ENCODE measurements at regions not wholly inside any gene's neighbourhood (a gene's known extent, or its start where the extent isn't known, plus 50 kb on each side); places are given as distances from the start of the nearest gene placed in this dataset.

- no peak for DNase-seq (ENCODE audit: low spot score in 2 of 2)
These were observed 470.4 kb upstream of the B3GALT2 start for GRCh38 chr1:193656841-193657240.

GRCh38 chr1:193654951-193655735 lies 468.7 kb upstream of the B3GALT2 start:
- Histone ChIP-seq H3K27me3 (ENCODE audit: low read depth) (no peaks in the 10 kb centered on the region), H3K4me1 (no peaks in the 10 kb centered on the region), H3K36me3 (replicated peaks) (no peaks in the 10 kb centered on the region), H3K9me3 (no peaks in the 10 kb centered on the region), H3K4me3 (no peak overlapping the region)
- DNase-seq (ENCODE audit: low spot score in 2 of 2) = no peak
- in situ Hi-C loops (cut with MboI; ENCODE audit: low sequenced_read_pairs) = no loop called here

More at GRCh38 chr1:193656841-193657240, 470.4 kb upstream of the B3GALT2 start:
- H3K4me3 ChIP-seq = no peak overlapping the region
- no peaks in the 10 kb centered on the region for H3K27me3 ChIP-seq (ENCODE audit: low read depth)
- no peaks in the 10 kb centered on the region for H3K4me1 ChIP-seq
- in situ Hi-C loops (cut with MboI; ENCODE audit: low sequenced_read_pairs) = no loop called here
- H3K9me3 ChIP-seq = no peaks in the 10 kb centered on the region
- no peaks in the 10 kb centered on the region for H3K36me3 ChIP-seq (replicated peaks)

- no peaks in the 10 kb centered on the region for H3K9me3 ChIP-seq
- no peaks in the 10 kb centered on the region for H3K36me3 ChIP-seq (replicated peaks)
- no peaks in the 10 kb centered on the region for H3K4me1 ChIP-seq
- no peak overlapping the region for H3K4me3 ChIP-seq
- DNase-seq (ENCODE audit: low spot score in 2 of 2) = no peak
- no peaks in the 10 kb centered on the region for H3K27me3 ChIP-seq (ENCODE audit: low read depth)
- in situ Hi-C loops (cut with MboI; ENCODE audit: low sequenced_read_pairs) = no loop called here
These were observed 463.2 kb upstream of the B3GALT2 start for GRCh38 chr1:193649587-193649986.

GRCh38 chr1:193634876-193635275 lies 448.5 kb upstream of the B3GALT2 start:
- no peak for DNase-seq (ENCODE audit: low spot score in 2 of 2)
- Histone ChIP-seq H3K27me3 (ENCODE audit: low read depth) (no peaks in the 10 kb centered on the region), H3K36me3 (replicated peaks) (no peaks in the 10 kb centered on the region), H3K9me3 (no peaks in the 10 kb centered on the region), H3K4me3 (no peak overlapping the region), H3K4me1 (no peaks in the 10 kb centered on the region)
- in situ Hi-C loops (cut with MboI; ENCODE audit: low sequenced_read_pairs) = no loop called here

GRCh38 chr1:193634470-193634869 lies 448.1 kb upstream of the B3GALT2 start:
- Histone ChIP-seq H3K9me3 (no peaks in the 10 kb centered on the region), H3K4me1 (no peaks in the 10 kb centered on the region), H3K27me3 (ENCODE audit: low read depth) (no peaks in the 10 kb centered on the region), H3K36me3 (replicated peaks) (no peaks in the 10 kb centered on the region), H3K4me3 (no peak overlapping the region)
- no peak for DNase-seq (ENCODE audit: low spot score in 2 of 2)
- in situ Hi-C loops (cut with MboI; ENCODE audit: low sequenced_read_pairs) = no loop called here

GRCh38 chr1:193633991-193634390 lies 447.6 kb upstream of the B3GALT2 start:
- no peak for DNase-seq (ENCODE audit: low spot score in 2 of 2)
- H3K27me3 ChIP-seq (ENCODE audit: low read depth) = no peaks in the 10 kb centered on the region
- no peaks in the 10 kb centered on the region for H3K4me1 ChIP-seq
- in situ Hi-C loops (cut with MboI; ENCODE audit: low sequenced_read_pairs) = no loop called here
- no peaks in the 10 kb centered on the region for H3K9me3 ChIP-seq
- no peak overlapping the region for H3K4me3 ChIP-seq
- H3K36me3 ChIP-seq (replicated peaks) = no peaks in the 10 kb centered on the region

- no peaks in the 10 kb centered on the region for H3K4me1 ChIP-seq
- H3K36me3 ChIP-seq (replicated peaks) = no peaks in the 10 kb centered on the region
- H3K9me3 ChIP-seq = no peaks in the 10 kb centered on the region
- no peaks in the 10 kb centered on the region for H3K27me3 ChIP-seq (ENCODE audit: low read depth)
- in situ Hi-C loops (cut with MboI; ENCODE audit: low sequenced_read_pairs) = no loop called here
- H3K4me3 ChIP-seq = no peak overlapping the region
- DNase-seq (ENCODE audit: low spot score in 2 of 2) = no peak
These were observed 446.7 kb upstream of the B3GALT2 start for GRCh38 chr1:193633093-193633492.

- DNase-seq (ENCODE audit: low spot score in 2 of 2) = no peak
- Histone ChIP-seq H3K4me3 (no peak overlapping the region), H3K36me3 (replicated peaks) (no peaks in the 10 kb centered on the region), H3K4me1 (no peaks in the 10 kb centered on the region), H3K9me3 (no peaks in the 10 kb centered on the region), H3K27me3 (ENCODE audit: low read depth) (no peaks in the 10 kb centered on the region)
- in situ Hi-C loops (cut with MboI; ENCODE audit: low sequenced_read_pairs) = no loop called here
These were observed 444.9 kb upstream of the B3GALT2 start for GRCh38 chr1:193631306-193631705.

- in situ Hi-C loops (cut with MboI; ENCODE audit: low sequenced_read_pairs) = no loop called here
- Histone ChIP-seq H3K4me3 (no peak overlapping the region), H3K9me3 (no peaks in the 10 kb centered on the region), H3K4me1 (no peaks in the 10 kb centered on the region), H3K27me3 (ENCODE audit: low read depth) (no peaks in the 10 kb centered on the region), H3K36me3 (replicated peaks) (no peaks in the 10 kb centered on the region)
- DNase-seq (ENCODE audit: low spot score in 2 of 2) = no peak
These were observed 443.5 kb upstream of the B3GALT2 start for GRCh38 chr1:193629875-193630274.

- H3K9me3 ChIP-seq = no peaks in the 10 kb centered on the region
- no peak for DNase-seq (ENCODE audit: low spot score in 2 of 2)
- in situ Hi-C loops (cut with MboI; ENCODE audit: low sequenced_read_pairs) = no loop called here
- H3K4me1 ChIP-seq = no peaks in the 10 kb centered on the region
- no peaks in the 10 kb centered on the region for H3K36me3 ChIP-seq (replicated peaks)
- no peaks in the 10 kb centered on the region for H3K27me3 ChIP-seq (ENCODE audit: low read depth)
- no peak overlapping the region for H3K4me3 ChIP-seq
These were observed 440.3 kb upstream of the B3GALT2 start for GRCh38 chr1:193626695-193627094.

- H3K4me3 ChIP-seq = no peak overlapping the region
- no peak for DNase-seq (ENCODE audit: low spot score in 2 of 2)
- H3K4me1 ChIP-seq = no peaks in the 10 kb centered on the region
- H3K27me3 ChIP-seq (ENCODE audit: low read depth) = no peaks in the 10 kb centered on the region
- in situ Hi-C loops (cut with MboI; ENCODE audit: low sequenced_read_pairs) = no loop called here
- H3K36me3 ChIP-seq (replicated peaks) = no peaks in the 10 kb centered on the region
- no peaks in the 10 kb centered on the region for H3K9me3 ChIP-seq
These were observed 438.8 kb upstream of the B3GALT2 start for GRCh38 chr1:193625255-193625654.

- H3K4me3 ChIP-seq = no peak overlapping the region
- DNase-seq (ENCODE audit: low spot score in 2 of 2) = no peak
- no peaks in the 10 kb centered on the region for H3K4me1 ChIP-seq
- in situ Hi-C loops (cut with MboI; ENCODE audit: low sequenced_read_pairs) = no loop called here
- H3K36me3 ChIP-seq (replicated peaks) = no peaks in the 10 kb centered on the region
- H3K9me3 ChIP-seq = no peaks in the 10 kb centered on the region
- no peaks in the 10 kb centered on the region for H3K27me3 ChIP-seq (ENCODE audit: low read depth)
These were observed 433.5 kb upstream of the B3GALT2 start for GRCh38 chr1:193619911-193620310.

GRCh38 chr1:193614817-193615216 lies 428.4 kb upstream of the B3GALT2 start:
- Histone ChIP-seq H3K27me3 (ENCODE audit: low read depth) (no peaks in the 10 kb centered on the region), H3K36me3 (replicated peaks) (no peaks in the 10 kb centered on the region), H3K4me3 (no peak overlapping the region), H3K9me3 (no peaks in the 10 kb centered on the region), H3K4me1 (peaks cover 11% of the 10 kb centered on the region)
- no peak for DNase-seq (ENCODE audit: low spot score in 2 of 2)
- in situ Hi-C loops (cut with MboI; ENCODE audit: low sequenced_read_pairs) = no loop called here

GRCh38 chr1:193614275-193614674 lies 427.9 kb upstream of the B3GALT2 start:
- no peak for DNase-seq (ENCODE audit: low spot score in 2 of 2)
- Histone ChIP-seq H3K9me3 (no peaks in the 10 kb centered on the region; the same call in 1 of the 2 replicates), H3K4me3 (no peak overlapping the region), H3K4me1 (peaks cover 11% of the 10 kb centered on the region), H3K36me3 (replicated peaks) (no peaks in the 10 kb centered on the region), H3K27me3 (ENCODE audit: low read depth) (no peaks in the 10 kb centered on the region)
- in situ Hi-C loops (cut with MboI; ENCODE audit: low sequenced_read_pairs) = no loop called here

- Histone ChIP-seq H3K4me3 (no peak overlapping the region), H3K36me3 (replicated peaks) (no peaks in the 10 kb centered on the region), H3K9me3 (no peaks in the 10 kb centered on the region; the same call in 1 of the 2 replicates), H3K4me1 (peaks cover 11% of the 10 kb centered on the region), H3K27me3 (ENCODE audit: low read depth) (no peaks in the 10 kb centered on the region)
- no peak for DNase-seq (ENCODE audit: low spot score in 2 of 2)
- in situ Hi-C loops (cut with MboI; ENCODE audit: low sequenced_read_pairs) = no loop called here
These were observed 426.6 kb upstream of the B3GALT2 start for GRCh38 chr1:193613041-193613440.
